Esophagus squamous epithelium (tissue), 4 donors: ENCODE measurements at regions not wholly inside any gene's neighbourhood (a gene's known extent, or its start where the extent isn't known, plus 50 kb on each side); places are given as distances from the start of the nearest gene placed in this dataset.

ENCODE experiments used
- POLR2A ChIP-seq, 4 donors: fragments of 450-650 bp; IDR thresholded peaks; one replicate each; pipeline ENCODE4 v1.6.1; 2017; ENCODE audit warnings: antibody characterized with exemption in 4 of 4, mild to moderate bottlenecking in 4 of 4, moderate library complexity in 3 of 4
- TF ChIP-seq, protein P1 (sequence below), 6 experiments: fragments of 450-650 bp in 4 of 6; fragments of 200-600 bp in 2 of 6; sonication (generic) in 2 of 6; IDR thresholded peaks; one replicate each; pipeline ENCODE4 v1.5.1; 2016 to 2019; ENCODE audit warnings: antibody characterized with exemption in 6 of 6, mild to moderate bottlenecking in 4 of 6, moderate library complexity in 4 of 6

GRCh38 chr4:31026256-31026655, 306.1 kb downstream of the PCDH7 start:
- no peak for TF ChIP-seq POLR2A (IDR thresholded peaks at IDR 0.05)
- TF ChIP-seq, protein P1, sequence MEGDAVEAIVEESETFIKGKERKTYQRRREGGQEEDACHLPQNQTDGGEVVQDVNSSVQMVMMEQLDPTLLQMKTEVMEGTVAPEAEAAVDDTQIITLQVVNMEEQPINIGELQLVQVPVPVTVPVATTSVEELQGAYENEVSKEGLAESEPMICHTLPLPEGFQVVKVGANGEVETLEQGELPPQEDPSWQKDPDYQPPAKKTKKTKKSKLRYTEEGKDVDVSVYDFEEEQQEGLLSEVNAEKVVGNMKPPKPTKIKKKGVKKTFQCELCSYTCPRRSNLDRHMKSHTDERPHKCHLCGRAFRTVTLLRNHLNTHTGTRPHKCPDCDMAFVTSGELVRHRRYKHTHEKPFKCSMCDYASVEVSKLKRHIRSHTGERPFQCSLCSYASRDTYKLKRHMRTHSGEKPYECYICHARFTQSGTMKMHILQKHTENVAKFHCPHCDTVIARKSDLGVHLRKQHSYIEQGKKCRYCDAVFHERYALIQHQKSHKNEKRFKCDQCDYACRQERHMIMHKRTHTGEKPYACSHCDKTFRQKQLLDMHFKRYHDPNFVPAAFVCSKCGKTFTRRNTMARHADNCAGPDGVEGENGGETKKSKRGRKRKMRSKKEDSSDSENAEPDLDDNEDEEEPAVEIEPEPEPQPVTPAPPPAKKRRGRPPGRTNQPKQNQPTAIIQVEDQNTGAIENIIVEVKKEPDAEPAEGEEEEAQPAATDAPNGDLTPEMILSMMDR (IDR thresholded peaks at IDR 0.05), result no peak
